SIG-M5 treated with dmso at 0.1 percent for 504 hours (cell line): ENCODE measurements at regions not wholly inside any gene's neighbourhood (a gene's known extent, or its start where the extent isn't known, plus 50 kb on each side); places are given as distances from the start of the nearest gene placed in this dataset.

Source experiments
- DNase-seq: peaks from one replicate; lab custom pipeline; 2025; ENCODE audit not compliant: unreplicated experiment; lab: John Stamatoyannopoulos, UW

DNA sequence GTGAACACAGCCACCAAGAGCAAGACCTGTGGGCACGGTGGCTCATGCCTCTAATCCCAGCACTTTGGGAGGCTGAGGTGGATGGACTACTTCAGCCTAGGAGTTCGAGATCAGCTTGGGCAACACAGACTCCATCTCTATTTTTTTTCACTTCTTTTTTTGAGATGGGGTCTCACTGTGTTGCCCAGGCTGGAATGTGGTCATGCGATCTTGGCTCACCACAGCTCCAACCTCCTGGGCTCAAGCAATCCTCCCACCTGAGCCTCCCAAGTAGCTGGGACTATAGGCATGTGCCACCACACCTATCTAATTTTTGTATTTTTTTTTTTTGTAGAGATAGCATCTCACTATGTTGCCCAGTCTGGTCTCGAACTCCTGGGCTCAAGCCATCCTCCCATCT is 54.4 kb upstream of the SPRED2 start:
- no peak for DNase-seq

DNA sequence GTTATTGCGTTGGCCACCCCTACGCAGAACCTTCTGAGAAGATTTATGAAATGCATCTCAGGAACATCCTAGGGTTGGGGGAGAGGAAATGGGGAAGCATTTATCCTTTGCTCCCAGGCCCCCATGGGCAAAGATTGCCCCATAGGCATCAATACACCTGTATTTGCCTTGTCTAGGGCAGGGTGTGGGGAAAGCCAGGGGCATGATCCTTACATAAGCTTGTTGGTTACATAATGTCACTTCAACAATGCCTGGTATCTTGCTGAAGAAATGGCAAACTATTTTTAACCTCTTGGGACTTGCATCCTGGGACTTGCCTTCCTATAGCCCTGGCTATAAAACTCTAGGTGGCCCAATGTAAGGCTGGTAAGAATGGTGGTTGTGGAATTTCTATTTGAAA is 53.9 kb upstream of the SPRED2 start:
- no peak for DNase-seq

DNA sequence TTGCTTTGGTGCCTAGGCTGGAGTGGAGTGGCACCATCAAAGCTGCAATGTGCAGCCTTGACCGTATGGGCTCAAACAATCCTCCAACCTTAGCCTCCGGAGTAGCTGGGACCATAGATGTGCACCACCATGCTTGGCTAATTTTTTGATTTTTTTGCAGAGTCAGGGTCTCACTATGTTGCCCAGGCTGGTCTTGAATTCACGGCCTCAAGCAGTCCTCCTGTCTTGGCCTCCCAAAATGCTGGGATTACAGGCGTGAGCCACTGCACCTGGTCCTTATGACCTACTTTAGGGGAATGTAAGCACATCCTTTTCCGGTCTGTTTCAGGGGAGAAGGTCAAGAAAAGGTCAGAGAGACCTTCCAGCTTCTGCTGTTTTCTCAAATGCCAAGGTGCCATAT is 53.4 kb upstream of the SPRED2 start:
- DNase-seq = no peak

DNA sequence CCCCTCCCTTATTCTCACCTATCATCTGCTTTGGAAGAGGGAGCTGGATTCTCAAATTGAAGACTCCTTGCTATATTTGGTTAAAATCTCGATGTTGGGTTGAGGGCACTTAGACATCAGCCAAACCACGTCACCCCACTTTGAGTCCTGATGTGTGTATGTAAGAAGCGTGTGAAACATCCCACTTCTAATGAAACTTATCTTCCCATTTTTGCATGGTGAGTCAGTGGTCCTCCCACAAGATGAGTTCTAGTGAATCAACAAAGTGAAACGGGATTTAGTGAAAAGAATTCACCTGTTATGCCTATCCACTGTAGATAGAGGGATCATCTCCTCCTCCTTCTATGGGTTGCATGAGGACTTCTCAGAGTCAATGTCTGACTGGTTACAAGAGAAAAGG is 51.4 kb upstream of the SPRED2 start:
- no peak for DNase-seq

DNA sequence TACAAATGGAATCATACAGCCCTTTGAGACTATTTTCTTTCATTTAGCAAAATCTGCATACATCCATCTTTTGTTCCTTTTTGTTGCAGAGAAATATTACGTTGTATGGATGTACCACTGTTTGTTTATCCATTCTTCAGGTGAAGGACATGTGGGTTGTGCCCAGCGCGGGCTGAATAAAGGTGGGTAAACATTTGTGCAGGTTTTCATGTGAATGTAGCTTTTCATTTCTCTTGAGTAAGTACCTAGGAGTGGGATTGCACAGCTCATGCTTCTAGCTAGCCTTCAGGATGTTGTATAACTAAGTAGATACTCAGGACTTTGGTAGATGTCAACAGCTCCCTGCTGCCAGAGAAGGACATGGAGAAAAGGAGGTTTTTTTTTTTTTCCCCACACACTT is 50.6 kb upstream of the SPRED2 start:
- DNase-seq = no peak
